Activated CD8-positive, alpha-beta memory T cell treated with anti-CD3 and anti-CD28 coated beads for 1 hour (primary cell): ENCODE measurements at regions not wholly inside any gene's neighbourhood (a gene's known extent, or its start where the extent isn't known, plus 50 kb on each side); places are given as distances from the start of the nearest gene placed in this dataset.

Experiments
- DNase-seq, 2 donors: peaks; one replicate each; pipeline ENCODE4 v3.0.0-alpha.2; 2020; ENCODE audit warnings: low read depth in 1 of 2; ENCODE audit errors: extremely low read depth in 1 of 2

- no peak for DNase-seq
Measured at GRCh38 chr17:77358801-77359200, 218.0 kb downstream of the SEC14L1 start.

GRCh38 chr17:77359236-77359635, 218.5 kb downstream of the SEC14L1 start:
- DNase-seq, result no peak

GRCh38 chr17:77361986-77362620, 221.3 kb downstream of the SEC14L1 start:
- DNase-seq, result no peak

GRCh38 chr17:77363821-77364361, 223.1 kb downstream of the SEC14L1 start:
- no peak for DNase-seq

GRCh38 chr17:77364381-77364911, 223.7 kb downstream of the SEC14L1 start:
- no peak for DNase-seq

- no peak for DNase-seq
Measured at GRCh38 chr17:77364941-77365583, 224.3 kb downstream of the SEC14L1 start.

- DNase-seq, result no peak
Measured at GRCh38 chr17:77365584-77366186, 224.9 kb downstream of the SEC14L1 start.

GRCh38 chr17:77366206-77366557, 225.4 kb downstream of the SEC14L1 start:
- no peak for DNase-seq

GRCh38 chr17:77366558-77367245, 225.9 kb downstream of the SEC14L1 start:
- DNase-seq, result no peak

- DNase-seq, result no peak
Measured at GRCh38 chr17:77369544-77369971, 228.8 kb downstream of the SEC14L1 start.

- DNase-seq, result no peak
Measured at GRCh38 chr17:77370586-77370985, 229.8 kb downstream of the SEC14L1 start.

GRCh38 chr17:77371117-77371887, 230.5 kb downstream of the SEC14L1 start:
- DNase-seq, result no peak

- DNase-seq, result no peak
Measured at GRCh38 chr17:77371888-77372443, 231.2 kb downstream of the SEC14L1 start.

- DNase-seq, result peak in 1 of 2 donors; percentile 45
Measured at GRCh38 chr17:77372444-77373298, 231.9 kb downstream of the SEC14L1 start.

- DNase-seq, result no peak
Measured at GRCh38 chr17:77373299-77374169, 232.8 kb downstream of the SEC14L1 start.

GRCh38 chr17:77374170-77374936, 233.6 kb downstream of the SEC14L1 start:
- peak in 1 of 2 donors; percentile 51 for DNase-seq

GRCh38 chr17:77375108-77375916, 234.5 kb downstream of the SEC14L1 start:
- DNase-seq, result no peak
